ENCODE measurements at regions not wholly inside any gene's neighbourhood (a gene's known extent, or its start where the extent isn't known, plus 50 kb on each side); places are given as distances from the start of the nearest gene placed in this dataset.

- Histone ChIP-seq H3K4me1 (ENCODE audit: control insufficient read depth in 1 of 2, insufficient read depth in 2 of 2, low read length in 2 of 2) (no peaks in the 10 kb centered on the region), H3K27me3 (ENCODE audit: control insufficient read depth in 2 of 2, insufficient read depth in 2 of 2, low read length in 2 of 2) (no peaks in the 10 kb centered on the region), H3K9ac (ENCODE audit: insufficient read depth, low read length, poor library complexity, severe bottlenecking) (no peak overlapping the region), H3K4me2 (replicated peaks; ENCODE audit: extremely low read depth, low read length, poor library complexity, severe bottlenecking) (no peak overlapping the region), H4K20me1 (ENCODE audit: insufficient read depth, low read length) (no peaks in the 10 kb centered on the region), H3K79me2 (ENCODE audit: insufficient read depth, low read length) (no peaks in the 10 kb centered on the region), H3K36me3 (replicated peaks in 1 of 2; ENCODE audit: control insufficient read depth in 1 of 2, insufficient read depth in 2 of 2, low read length in 2 of 2) (no peaks in the 10 kb centered on the region), H3K9me3 (replicated peaks in 1 of 2; ENCODE audit: control insufficient read depth in 1 of 2, insufficient read depth in 1 of 2, low read length in 2 of 2) (no peaks in the 10 kb centered on the region), H3K4me3 (replicated peaks in 1 of 3; ENCODE audit: low read depth in 2 of 3, low read length in 3 of 3) (no peak overlapping the region), H2AFZ (ENCODE audit: insufficient read depth, low read depth, low read length, poor library complexity, severe bottlenecking) (no peak overlapping the region), H3K27ac (ENCODE audit: low read depth in 1 of 2, low read length in 2 of 2) (no peak overlapping the region)
- no peaks in the 10 kb centered on the region for H3K36me3 Mint-ChIP-seq
- no peak for TF ChIP-seq CTCF (IDR thresholded peaks at IDR 0.05)
- no peak for DNase-seq
- H3K27ac Mint-ChIP-seq = no peak overlapping the region
- no peak overlapping the region for H3K4me3 Mint-ChIP-seq
- intact Hi-C loops (cut with micrococcal nuclease) = no loop called here
- peaks cover 0 to 3% (median 0%) of the 10 kb centered on the region in 7 donors for H3K9me3 Mint-ChIP-seq
- no peaks in the 10 kb centered on the region for H3K27me3 Mint-ChIP-seq (ENCODE audit: low read depth in 3 of 3)
- no peaks in the 10 kb centered on the region for H3K4me1 Mint-ChIP-seq
- WGBS (ENCODE audit: insufficient coverage) = 88% methylated on average over 1 of the region's 1 CpG
Observed at GRCh38 chr6:119430805-119431204, 81.2 kb upstream of the MAN1A1 start.

- Histone ChIP-seq H3K4me3 (replicated peaks in 1 of 3; ENCODE audit: low read depth in 2 of 3, low read length in 3 of 3) (no peak overlapping the region), H3K4me2 (replicated peaks; ENCODE audit: extremely low read depth, low read length, poor library complexity, severe bottlenecking) (no peak overlapping the region), H2AFZ (ENCODE audit: insufficient read depth, low read depth, low read length, poor library complexity, severe bottlenecking) (no peak overlapping the region), H3K9me3 (replicated peaks in 1 of 2; ENCODE audit: control insufficient read depth in 1 of 2, insufficient read depth in 1 of 2, low read length in 2 of 2) (no peaks in the 10 kb centered on the region), H3K36me3 (replicated peaks in 1 of 2; ENCODE audit: control insufficient read depth in 1 of 2, insufficient read depth in 2 of 2, low read length in 2 of 2) (no peaks in the 10 kb centered on the region), H3K79me2 (ENCODE audit: insufficient read depth, low read length) (no peaks in the 10 kb centered on the region), H4K20me1 (ENCODE audit: insufficient read depth, low read length) (no peaks in the 10 kb centered on the region), H3K4me1 (ENCODE audit: control insufficient read depth in 1 of 2, insufficient read depth in 2 of 2, low read length in 2 of 2) (no peaks in the 10 kb centered on the region), H3K27me3 (ENCODE audit: control insufficient read depth in 2 of 2, insufficient read depth in 2 of 2, low read length in 2 of 2) (no peaks in the 10 kb centered on the region), H3K9ac (ENCODE audit: insufficient read depth, low read length, poor library complexity, severe bottlenecking) (no peak overlapping the region), H3K27ac (ENCODE audit: low read depth in 1 of 2, low read length in 2 of 2) (no peak overlapping the region)
- no peak for TF ChIP-seq CTCF (IDR thresholded peaks at IDR 0.05)
- H3K9me3 Mint-ChIP-seq = peaks cover 0 to 4% (median 2%) of the 10 kb centered on the region in 7 donors
- H3K36me3 Mint-ChIP-seq = no peaks in the 10 kb centered on the region
- H3K27me3 Mint-ChIP-seq (ENCODE audit: low read depth in 3 of 3) = no peaks in the 10 kb centered on the region
- no peaks in the 10 kb centered on the region for H3K4me1 Mint-ChIP-seq
- intact Hi-C loops (cut with micrococcal nuclease) = no loop called here
- H3K4me3 Mint-ChIP-seq = no peak overlapping the region
- H3K27ac Mint-ChIP-seq = no peak overlapping the region
- no peak for DNase-seq
Observed at GRCh38 chr6:119428633-119429032, 79.1 kb upstream of the MAN1A1 start.
